CD4-positive, alpha-beta T cell treated with Interleukin-1 beta for 1 hour (primary cell): ENCODE measurements at regions not wholly inside any gene's neighbourhood (a gene's known extent, or its start where the extent isn't known, plus 50 kb on each side); places are given as distances from the start of the nearest gene placed in this dataset.
"Not testable (repeated sequence)": the region's sequence is repeated elsewhere in the genome, so short reads cannot be mapped to it uniquely, and the experiment has no call there.

Experiments
- DNase-seq, 2 donors: peaks; one replicate each; pipeline ENCODE4 v3.0.0-alpha.2; 2020 to 2022

GRCh38 chr7:149564340-149565095 is 66.9 kb upstream of the ZNF746 start:
- no peak for DNase-seq

GRCh38 chr7:149562602-149563001 is 65.0 kb upstream of the ZNF746 start:
- DNase-seq = no peak

GRCh38 chr7:149561072-149561471 is 63.5 kb upstream of the ZNF746 start:
- DNase-seq = no peak

GRCh38 chr7:149559711-149560110 is 62.1 kb upstream of the ZNF746 start:
- no peak for DNase-seq

GRCh38 chr7:149558149-149558861 is 60.7 kb upstream of the ZNF746 start:
- DNase-seq = no peak

- not testable (repeated sequence) for DNase-seq
Measured at GRCh38 chr7:149556525-149556924, 58.9 kb upstream of the ZNF746 start.

GRCh38 chr7:149554821-149555220 is 57.2 kb upstream of the ZNF746 start:
- not testable (repeated sequence) for DNase-seq

GRCh38 chr7:149553991-149554390 is 56.4 kb upstream of the ZNF746 start:
- not testable (repeated sequence) for DNase-seq

GRCh38 chr7:149552799-149553198 is 55.2 kb upstream of the ZNF746 start:
- DNase-seq = no peak
